ENCODE measurements at regions not wholly inside any gene's neighbourhood (a gene's known extent, or its start where the extent isn't known, plus 50 kb on each side); places are given as distances from the start of the nearest gene placed in this dataset.

- H3K27me3 ChIP-seq = no peaks in the 10 kb centered on the region
- intact Hi-C loops (cut with DNase I) = no loop called here
- H3K27ac ChIP-seq = no peak overlapping the region
- no peak overlapping the region for H3K4me3 ChIP-seq
- WGBS, 2 donors = 56 to 58% methylated on average over 3 of the region's 3 CpGs
- TF ChIP-seq POLR2A (IDR thresholded peaks at IDR 0.05) (no peak), CTCF (IDR thresholded peaks at IDR 0.05) (no peak)
- H3K4me1 ChIP-seq = no peaks in the 10 kb centered on the region
- DNase-seq = no peak
- no peaks in the 10 kb centered on the region for H3K9me3 ChIP-seq
- ATAC-seq = no peak
- no peaks in the 10 kb centered on the region for H3K36me3 ChIP-seq (replicated peaks in 1 of 2; ENCODE audit: insufficient read depth in 1 of 2, low read depth in 2 of 2)
Observed at GRCh38 chr17:12510535-12510934, 155.2 kb upstream of the MYOCD start.

GRCh38 chr17:12512694-12513355 lies 152.9 kb upstream of the MYOCD start:
- H3K36me3 ChIP-seq (replicated peaks in 1 of 2; ENCODE audit: insufficient read depth in 1 of 2, low read depth in 2 of 2) = no peaks in the 10 kb centered on the region
- 57 to 64% methylated on average over 4 of the region's 4 CpGs for WGBS, 2 donors
- intact Hi-C loops (cut with DNase I) = no loop called here
- no peak for TF ChIP-seq POLR2A (IDR thresholded peaks at IDR 0.05)
- no peak for TF ChIP-seq CTCF (IDR thresholded peaks at IDR 0.05)
- H3K27ac ChIP-seq = no peak overlapping the region
- ATAC-seq (no peak), DNase-seq (no peak)
- H3K4me1 ChIP-seq = no peaks in the 10 kb centered on the region
- no peaks in the 10 kb centered on the region for H3K9me3 ChIP-seq
- H3K27me3 ChIP-seq = no peaks in the 10 kb centered on the region
- H3K4me3 ChIP-seq = no peak overlapping the region

- Histone ChIP-seq H3K27me3 (no peaks in the 10 kb centered on the region), H3K9me3 (no peaks in the 10 kb centered on the region), H3K27ac (no peak overlapping the region), H3K4me3 (no peak overlapping the region), H3K36me3 (replicated peaks in 1 of 2; ENCODE audit: insufficient read depth in 1 of 2, low read depth in 2 of 2) (no peaks in the 10 kb centered on the region), H3K4me1 (no peaks in the 10 kb centered on the region)
- no peak for DNase-seq
- TF ChIP-seq CTCF (IDR thresholded peaks at IDR 0.05) (no peak), POLR2A (IDR thresholded peaks at IDR 0.05) (no peak)
- intact Hi-C loops (cut with DNase I) = no loop called here
- no peak for ATAC-seq
- 89 to 91% methylated on average over 5 of the region's 5 CpGs for WGBS, 2 donors
Observed at GRCh38 chr17:12514596-12514995, 151.1 kb upstream of the MYOCD start.

GRCh38 chr17:12519956-12520594 lies 145.6 kb upstream of the MYOCD start:
- H3K4me1 ChIP-seq = no peaks in the 10 kb centered on the region
- intact Hi-C loops (cut with DNase I) = no loop called here
- DNase-seq = no peak
- H3K27ac ChIP-seq = no peak overlapping the region
- H3K9me3 ChIP-seq = no peaks in the 10 kb centered on the region
- H3K27me3 ChIP-seq = no peaks in the 10 kb centered on the region
- H3K4me3 ChIP-seq = no peak overlapping the region
- WGBS, 2 donors = 77 to 87% methylated on average over 7 of the region's 7 CpGs
- no peak for TF ChIP-seq POLR2A (IDR thresholded peaks at IDR 0.05)
- no peak for TF ChIP-seq CTCF (IDR thresholded peaks at IDR 0.05)
- H3K36me3 ChIP-seq (replicated peaks in 1 of 2; ENCODE audit: insufficient read depth in 1 of 2, low read depth in 2 of 2) = no peaks in the 10 kb centered on the region
- no peak for ATAC-seq

GRCh38 chr17:12521416-12521815 lies 144.3 kb upstream of the MYOCD start:
- 59 to 74% methylated on average over 7 of the region's 7 CpGs for WGBS, 2 donors
- Histone ChIP-seq H3K4me1 (no peaks in the 10 kb centered on the region), H3K9me3 (no peaks in the 10 kb centered on the region), H3K36me3 (replicated peaks in 1 of 2; ENCODE audit: insufficient read depth in 1 of 2, low read depth in 2 of 2) (no peaks in the 10 kb centered on the region), H3K4me3 (no peak overlapping the region), H3K27ac (no peak overlapping the region), H3K27me3 (no peaks in the 10 kb centered on the region)
- DNase-seq (no peak), ATAC-seq (no peak)
- TF ChIP-seq POLR2A (IDR thresholded peaks at IDR 0.05) = no peak
- TF ChIP-seq CTCF (IDR thresholded peaks at IDR 0.05) = no peak
- intact Hi-C loops (cut with DNase I) = no loop called here

Measured in body of pancreas (tissue), 4 donors.